ENCODE measurements at regions not wholly inside any gene's neighbourhood (a gene's known extent, or its start where the extent isn't known, plus 50 kb on each side); places are given as distances from the start of the nearest gene placed in this dataset.

- H3K4me3 ChIP-seq (replicated peaks; ENCODE audit: insufficient read depth, low read length) = no peak overlapping the region
- H3K27ac ChIP-seq (replicated peaks) = no peak overlapping the region
- no peak for DNase-seq (ENCODE audit: low read depth in 1 of 2, low spot score in 1 of 2)
- no peaks in the 10 kb centered on the region for H3K27me3 ChIP-seq (ENCODE audit: insufficient read depth, poor library complexity, severe bottlenecking)
- TF ChIP-seq POLR2AphosphoS5 (IDR thresholded peaks at IDR 0.05; ENCODE audit: low read depth) (no peak), SPI1 (IDR thresholded peaks at IDR 0.05; ENCODE audit: borderline replicate concordance, low read depth) (no peak), GABPA (IDR thresholded peaks at IDR 0.05; ENCODE audit: low read depth) (no peak)
- TF ChIP-seq, protein P1, sequence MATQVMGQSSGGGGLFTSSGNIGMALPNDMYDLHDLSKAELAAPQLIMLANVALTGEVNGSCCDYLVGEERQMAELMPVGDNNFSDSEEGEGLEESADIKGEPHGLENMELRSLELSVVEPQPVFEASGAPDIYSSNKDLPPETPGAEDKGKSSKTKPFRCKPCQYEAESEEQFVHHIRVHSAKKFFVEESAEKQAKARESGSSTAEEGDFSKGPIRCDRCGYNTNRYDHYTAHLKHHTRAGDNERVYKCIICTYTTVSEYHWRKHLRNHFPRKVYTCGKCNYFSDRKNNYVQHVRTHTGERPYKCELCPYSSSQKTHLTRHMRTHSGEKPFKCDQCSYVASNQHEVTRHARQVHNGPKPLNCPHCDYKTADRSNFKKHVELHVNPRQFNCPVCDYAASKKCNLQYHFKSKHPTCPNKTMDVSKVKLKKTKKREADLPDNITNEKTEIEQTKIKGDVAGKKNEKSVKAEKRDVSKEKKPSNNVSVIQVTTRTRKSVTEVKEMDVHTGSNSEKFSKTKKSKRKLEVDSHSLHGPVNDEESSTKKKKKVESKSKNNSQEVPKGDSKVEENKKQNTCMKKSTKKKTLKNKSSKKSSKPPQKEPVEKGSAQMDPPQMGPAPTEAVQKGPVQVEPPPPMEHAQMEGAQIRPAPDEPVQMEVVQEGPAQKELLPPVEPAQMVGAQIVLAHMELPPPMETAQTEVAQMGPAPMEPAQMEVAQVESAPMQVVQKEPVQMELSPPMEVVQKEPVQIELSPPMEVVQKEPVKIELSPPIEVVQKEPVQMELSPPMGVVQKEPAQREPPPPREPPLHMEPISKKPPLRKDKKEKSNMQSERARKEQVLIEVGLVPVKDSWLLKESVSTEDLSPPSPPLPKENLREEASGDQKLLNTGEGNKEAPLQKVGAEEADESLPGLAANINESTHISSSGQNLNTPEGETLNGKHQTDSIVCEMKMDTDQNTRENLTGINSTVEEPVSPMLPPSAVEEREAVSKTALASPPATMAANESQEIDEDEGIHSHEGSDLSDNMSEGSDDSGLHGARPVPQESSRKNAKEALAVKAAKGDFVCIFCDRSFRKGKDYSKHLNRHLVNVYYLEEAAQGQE (IDR thresholded peaks at IDR 0.05; ENCODE audit: insufficient replicate concordance, low read depth) = no peak
Measured at GRCh38 chr7:12761111-12761510, 73.7 kb downstream of the ARL4A start.

- H3K4me3 ChIP-seq (replicated peaks; ENCODE audit: insufficient read depth, low read length) = no peak overlapping the region
- DNase-seq (ENCODE audit: low read depth in 1 of 2, low spot score in 1 of 2) = no peak
- TF ChIP-seq, protein P1 (IDR thresholded peaks at IDR 0.05; ENCODE audit: insufficient replicate concordance, low read depth) = no peak
- TF ChIP-seq GABPA (IDR thresholded peaks at IDR 0.05; ENCODE audit: low read depth) (no peak), CTCF (IDR thresholded peaks at IDR 0.05; ENCODE audit: insufficient read depth, low read length) (no peak), POLR2AphosphoS5 (IDR thresholded peaks at IDR 0.05; ENCODE audit: low read depth) (no peak), SPI1 (IDR thresholded peaks at IDR 0.05; ENCODE audit: borderline replicate concordance, low read depth) (no peak)
- no peak overlapping the region for H3K27ac ChIP-seq (replicated peaks)
- no peaks in the 10 kb centered on the region for H3K27me3 ChIP-seq (ENCODE audit: insufficient read depth, poor library complexity, severe bottlenecking)
Measured at GRCh38 chr7:12761691-12762090, 74.3 kb downstream of the ARL4A start.

GRCh38 chr7:12764458-12764891 is 77.0 kb downstream of the ARL4A start:
- no peak overlapping the region for H3K4me3 ChIP-seq (replicated peaks; ENCODE audit: insufficient read depth, low read length)
- DNase-seq (ENCODE audit: low read depth in 1 of 2, low spot score in 1 of 2) = no peak
- H3K27ac ChIP-seq (replicated peaks) = no peak overlapping the region

More at GRCh38 chr7:12764458-12764891, 77.0 kb downstream of the ARL4A start:
- TF ChIP-seq, protein P1 (IDR thresholded peaks at IDR 0.05; ENCODE audit: insufficient replicate concordance, low read depth) = no peak
- TF ChIP-seq SPI1 (IDR thresholded peaks at IDR 0.05; ENCODE audit: borderline replicate concordance, low read depth) = no peak
- no peak for TF ChIP-seq GABPA (IDR thresholded peaks at IDR 0.05; ENCODE audit: low read depth)
- TF ChIP-seq CTCF (IDR thresholded peaks at IDR 0.05; ENCODE audit: insufficient read depth, low read length) = no peak
- TF ChIP-seq POLR2AphosphoS5 (IDR thresholded peaks at IDR 0.05; ENCODE audit: low read depth) = no peak
- no peaks in the 10 kb centered on the region for H3K27me3 ChIP-seq (ENCODE audit: insufficient read depth, poor library complexity, severe bottlenecking)
